ENCODE measurements at regions not wholly inside any gene's neighbourhood (a gene's known extent, or its start where the extent isn't known, plus 50 kb on each side); places are given as distances from the start of the nearest gene placed in this dataset.
A peak's percentile ranks its signal among the peaks of the same experiment; 100 is the strongest.

GRCh38 chr6:156169371-156169770 is 607.8 kb upstream of the ARID1B start:
- DNase-seq: no peak

GRCh38 chr6:156167625-156168071 is 609.5 kb upstream of the ARID1B start:
- DNase-seq: peak; percentile 24

- peak; percentile 36 for DNase-seq
Observed at GRCh38 chr6:156167016-156167624, 610.1 kb upstream of the ARID1B start.

GRCh38 chr6:156166093-156166492 is 611.1 kb upstream of the ARID1B start:
- no peak for DNase-seq

- no peak for DNase-seq
Observed at GRCh38 chr6:156164701-156165452, 612.3 kb upstream of the ARID1B start.

GRCh38 chr6:156163311-156163710 is 613.9 kb upstream of the ARID1B start:
- no peak for DNase-seq

- no peak for DNase-seq
Observed at GRCh38 chr6:156161471-156161870, 615.7 kb upstream of the ARID1B start.

- no peak for DNase-seq
Observed at GRCh38 chr6:156160795-156161165, 616.4 kb upstream of the ARID1B start.

GRCh38 chr6:156160007-156160794 is 617.0 kb upstream of the ARID1B start:
- DNase-seq: no peak

- DNase-seq: peak; percentile 13
Observed at GRCh38 chr6:156154896-156155295, 622.3 kb upstream of the ARID1B start.

GRCh38 chr6:156150391-156150790 is 626.8 kb upstream of the ARID1B start:
- no peak for DNase-seq

GRCh38 chr6:156146891-156147290 is 630.3 kb upstream of the ARID1B start:
- DNase-seq: no peak

- no peak for DNase-seq
Observed at GRCh38 chr6:156131221-156131903, 645.8 kb upstream of the ARID1B start.

- DNase-seq: no peak
Observed at GRCh38 chr6:156126535-156126934, 650.6 kb upstream of the ARID1B start.

- no peak for DNase-seq
Observed at GRCh38 chr6:156125844-156126243, 651.3 kb upstream of the ARID1B start.

GRCh38 chr6:156123731-156124130 is 653.4 kb upstream of the ARID1B start:
- DNase-seq: no peak

GRCh38 chr6:156121973-156122372 is 655.2 kb upstream of the ARID1B start:
- no peak for DNase-seq

GRCh38 chr6:156114541-156114940 is 658.9 kb upstream of the NOX3 start:
- DNase-seq: no peak

- no peak for DNase-seq
Observed at GRCh38 chr6:156113631-156114030, 658.0 kb upstream of the NOX3 start.

- DNase-seq: no peak
Observed at GRCh38 chr6:156111913-156112312, 656.3 kb upstream of the NOX3 start.

GRCh38 chr6:156110249-156110648 is 654.6 kb upstream of the NOX3 start:
- DNase-seq: no peak

GRCh38 chr6:156109713-156110112 is 654.1 kb upstream of the NOX3 start:
- peak; percentile 8 for DNase-seq

GRCh38 chr6:156107624-156108101 is 652.0 kb upstream of the NOX3 start:
- no peak for DNase-seq
